IMR-90 (cell line): ENCODE measurements at regions not wholly inside any gene's neighbourhood (a gene's known extent, or its start where the extent isn't known, plus 50 kb on each side); places are given as distances from the start of the nearest gene placed in this dataset.
A peak's percentile ranks its signal among the peaks of the same experiment; 100 is the strongest.

Experiments used
- ATAC-seq: fragments of 200-7000 bp; cut with Tn5 transposase; 2 replicates; pipeline ENCODE4 v1.9.1; 2020; ENCODE audit warnings: low read depth, mild to moderate bottlenecking, moderate library complexity
- BruUV-seq: library from RNA; stranded (reverse); fragments of 400-500 nt; replicated peaks from 2 replicates; lab custom pipeline; 2021; lab: Mats Ljungman, UMichigan
- CTCF ChIA-PET: fragments of 300-600 bp; formaldehyde crosslinking; extraction: SDS; loops from one replicate; lab custom pipeline; 2021; ENCODE audit warnings: antibody characterized with exemption; lab: Yijun Ruan, JAX
- POLR2A ChIA-PET: fragments of 300-600 bp; sonication (Branson Sonifier 250); formaldehyde crosslinking; loops from one replicate; lab custom pipeline; 2022; ENCODE audit warnings: antibody characterized with exemption; ENCODE audit not compliant: unreplicated experiment; lab: Charles Lee
- DNase-seq: peaks from one replicate; pipeline ENCODE4 v3.0.0; 2013
- H2AFZ ChIP-seq: replicated peaks from 2 replicates; pipeline ENCODE3; 2013; ENCODE audit warnings: low read length, mild to moderate bottlenecking; ENCODE audit not compliant: poor library complexity
- H2AK5ac ChIP-seq: 2 replicates; pipeline ENCODE4 v1.6.1; 2013; ENCODE audit warnings: low read depth, low read length, inconsistent platforms
- H2AK9ac ChIP-seq: replicated peaks from 2 replicates; pipeline ENCODE3; 2013; ENCODE audit warnings: mild to moderate bottlenecking, low read depth, low read length, moderate library complexity; ENCODE audit not compliant: poor library complexity
- H2BK120ac ChIP-seq: 2 replicates; pipeline ENCODE4 v1.6.1; 2013; ENCODE audit warnings: low read depth, low read length, inconsistent platforms
- H2BK15ac ChIP-seq: 3 replicates; pipeline ENCODE4 v1.6.1; 2013; ENCODE audit warnings: low read depth, low read length, inconsistent platforms
- H2BK20ac ChIP-seq: 2 replicates; pipeline ENCODE4 v1.6.1; 2013; ENCODE audit warnings: low read depth, mild to moderate bottlenecking, inconsistent platforms, low read length, moderate library complexity
- H2BK5ac ChIP-seq: 2 replicates; pipeline ENCODE4 v1.6.1; 2013; ENCODE audit warnings: mild to moderate bottlenecking, low read depth, low read length, inconsistent platforms; ENCODE audit not compliant: poor library complexity, severe bottlenecking
- H3K14ac ChIP-seq: replicated peaks from 2 replicates; pipeline ENCODE4 v1.6.1; 2013; ENCODE audit warnings: low read depth, low read length, inconsistent platforms
- H3K18ac ChIP-seq: 2 replicates; pipeline ENCODE4 v1.6.1; 2013; ENCODE audit warnings: low read depth, low read length, control low read depth
- H3K23ac ChIP-seq: 2 replicates; pipeline ENCODE4 v1.6.1; 2013; ENCODE audit warnings: low read depth, low read length, inconsistent platforms
- H3K27ac ChIP-seq: 2 replicates; pipeline ENCODE4 v1.5.1; 2013; ENCODE audit warnings: mild to moderate bottlenecking, control low read depth, low read length; ENCODE audit not compliant: insufficient read depth
- H3K27me3 ChIP-seq: 2 replicates; pipeline ENCODE4 v1.6.1; 2013; ENCODE audit warnings: low read length; ENCODE audit not compliant: control insufficient read depth, insufficient read depth
- H3K36me3 ChIP-seq: 2 replicates; pipeline ENCODE4 v1.6.1; 2013; ENCODE audit warnings: low read length, mixed read lengths; ENCODE audit not compliant: control insufficient read depth, insufficient read depth
- H3K4ac ChIP-seq: 2 replicates; pipeline ENCODE4 v1.6.1; 2013; ENCODE audit warnings: low read depth, low read length, inconsistent platforms
- H3K4me1 ChIP-seq: 2 replicates; pipeline ENCODE4 v1.6.1; 2013; ENCODE audit warnings: low read length, mixed read lengths; ENCODE audit not compliant: control insufficient read depth, insufficient read depth
- H3K4me2 ChIP-seq: 2 replicates; pipeline ENCODE4 v1.6.1; 2013; ENCODE audit warnings: low read depth, mild to moderate bottlenecking, control low read depth, low read length, moderate library complexity
- H3K4me3 ChIP-seq: 2 replicates; pipeline ENCODE4 v1.5.1; 2013; ENCODE audit warnings: low read depth, mild to moderate bottlenecking, control low read depth, low read length, moderate library complexity; ENCODE audit not compliant: insufficient read depth
- H3K56ac ChIP-seq: 2 replicates; pipeline ENCODE4 v1.6.1; 2013; ENCODE audit warnings: low read length, inconsistent platforms; ENCODE audit not compliant: insufficient read depth; ENCODE audit errors: extremely low read depth
- H3K79me1 ChIP-seq, 2 experiments: 2 replicates each; pipeline ENCODE4 v1.6.1; 2013; ENCODE audit warnings: low read length in 2 of 2, inconsistent platforms in 1 of 2, low read depth in 1 of 2
- H3K9ac ChIP-seq: 2 replicates; pipeline ENCODE4 v1.6.1; 2013; ENCODE audit warnings: low read depth, low read length, control low read depth
- H3K9me1 ChIP-seq: 2 replicates; pipeline ENCODE4 v1.6.1; 2013; ENCODE audit warnings: low read length, inconsistent platforms; ENCODE audit not compliant: insufficient read depth
- H3K9me3 ChIP-seq: 2 replicates; pipeline ENCODE4 v1.6.1; 2013; ENCODE audit warnings: low read length; ENCODE audit not compliant: control insufficient read depth, insufficient read depth
- H4K20me1 ChIP-seq: 2 replicates; pipeline ENCODE4 v1.6.1; 2013; ENCODE audit warnings: low read length, inconsistent platforms; ENCODE audit not compliant: insufficient read depth
- H4K5ac ChIP-seq: 2 replicates; pipeline ENCODE4 v1.6.1; 2013; ENCODE audit warnings: mild to moderate bottlenecking, low read depth, low read length, control low read depth
- H4K8ac ChIP-seq, 2 experiments: 2 replicates each; pipeline ENCODE4 v1.6.1; 2013; ENCODE audit warnings: low read depth in 2 of 2, low read length in 2 of 2, control low read depth in 1 of 2, inconsistent platforms in 1 of 2
- H4K91ac ChIP-seq: 2 replicates; pipeline ENCODE4 v1.6.1; 2013; ENCODE audit warnings: low read depth, low read length, inconsistent platforms; ENCODE audit not compliant: insufficient read depth
- BHLHE40 ChIP-seq: fragments of 150-350 bp; IDR thresholded peaks from 2 replicates; pipeline ENCODE4 v1.6.1; 2016; ENCODE audit warnings: mild to moderate bottlenecking, low read depth, low read length
- CTCF ChIP-seq: conservative IDR thresholded peaks from 2 replicates; pipeline ENCODE4 v1.5.1; 2012; ENCODE audit warnings: mild to moderate bottlenecking, low read depth, low read length, improper control_type of control experiment
- MXI1 ChIP-seq: IDR thresholded peaks from 2 replicates; pipeline ENCODE4 v1.6.1; 2012; ENCODE audit warnings: low read depth, mild to moderate bottlenecking, low read length, moderate library complexity, borderline replicate concordance
- NFE2L2 ChIP-seq: fragments of 150-350 bp; IDR thresholded peaks from 2 replicates; pipeline ENCODE4 v1.6.1; 2016; ENCODE audit warnings: low read depth, mild to moderate bottlenecking, low read length
- RAD21 ChIP-seq: IDR thresholded peaks from 2 replicates; pipeline ENCODE4 v1.6.1; 2012; ENCODE audit warnings: low read length, improper control_type of control experiment
- RCOR1 ChIP-seq: IDR thresholded peaks from 2 replicates; pipeline ENCODE4 v1.6.1; 2012; ENCODE audit warnings: mild to moderate bottlenecking, low read length, improper control_type of control experiment; ENCODE audit not compliant: insufficient replicate concordance
- WGBS, 2 experiments: methylation state at CpG; one replicate each; pipeline versions ENCODE4 v1.1.5 to v1.1.7; 2013; ENCODE audit warnings: missing lambda C conversion rate in 2 of 2; ENCODE audit not compliant: insufficient read length in 1 of 2; ENCODE audit errors: extremely low coverage in 2 of 2; 5-methylcytosine and 5-hydroxymethylcytosine counted together
- dilution Hi-C: fragments of 300-500 bp; cut with HindIII; formaldehyde crosslinking; loops from one replicate; pipeline ENCODE4 v1.14.3; 2018; ENCODE audit warnings: low sequenced_read_pairs; ENCODE audit not compliant: unreplicated experiment
- in situ Hi-C: fragments of 300-500 bp; cut with MboI; formaldehyde crosslinking; loops from 3 replicates; pipeline ENCODE4 v1.14.3; 2019; ENCODE audit warnings: low sequenced_read_pairs, inconsistent platforms, mixed read lengths
- intact Hi-C: fragments of 100-400 bp; cut with micrococcal nuclease; formaldehyde crosslinking; loops from 2 replicates; pipeline ENCODE4 v1.10.0; 2022
- TF ChIP-seq, protein P1 (sequence below): fragments of 150-350 bp; IDR thresholded peaks from 2 replicates; pipeline ENCODE4 v1.6.1; 2017; ENCODE audit warnings: mild to moderate bottlenecking, antibody characterized with exemption, low read length, low read depth

DNA sequence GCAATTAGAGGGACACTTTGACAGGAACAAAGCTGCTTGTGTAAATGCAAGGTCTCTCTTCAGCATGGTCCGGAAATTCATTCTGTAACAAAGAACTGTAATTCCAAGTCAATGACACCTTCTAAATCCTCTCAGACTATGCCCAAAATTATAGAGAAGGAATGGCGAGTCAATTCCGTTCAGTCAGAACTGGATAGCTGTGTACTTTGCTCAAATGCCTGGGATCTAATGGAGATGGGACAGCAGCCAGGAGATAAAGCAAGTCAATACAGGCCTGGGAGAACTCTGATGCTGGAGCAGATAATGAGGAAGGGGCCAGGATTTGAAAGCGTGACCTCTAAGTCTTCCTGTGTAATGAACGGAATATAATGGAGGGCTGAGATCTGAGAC lies 96.4 kb upstream of the SPRY4 start:
- H3K23ac ChIP-seq, result no peak overlapping the region
- BruUV-seq, result no TSS peak
- peaks cover 0 to 4% of the 10 kb centered on the region in 2 experiments; a peak in 1 of 4 replicates for H3K79me1 ChIP-seq
- in situ Hi-C loops (no loop called here), intact Hi-C loops (no loop called here), dilution Hi-C loops (no loop called here)
- no peak overlapping the region for H2AK9ac ChIP-seq
- H3K36me3 ChIP-seq, result no peaks in the 10 kb centered on the region
- no peaks in the 10 kb centered on the region for H4K20me1 ChIP-seq
- peak overlapping the region; percentile 73; the same call in 1 of the 2 replicates for H3K14ac ChIP-seq
- no peak overlapping the region for H2BK5ac ChIP-seq
- H4K91ac ChIP-seq, result no peak overlapping the region
- CTCF ChIA-PET, result no interaction called here
- H2BK15ac ChIP-seq, result no peak overlapping the region; the same call in 2 of the 3 replicates
- H3K18ac ChIP-seq, result no peak overlapping the region
- no peak overlapping the region for H3K4ac ChIP-seq
- POLR2A ChIA-PET, result no interaction called here
- WGBS, 2 experiments, result 70% methylated on average over 2 of the region's 5 CpGs; no CpG with 5 or more reads in 1 of the 2 experiments
- no peaks in the 10 kb centered on the region for H3K27me3 ChIP-seq
- no peaks in the 10 kb centered on the region for H3K9me3 ChIP-seq
- H3K9me1 ChIP-seq, result 0 out of 2 replicates have a peak, but pooled peaks cover 3% of the 10 kb centered on the region
- H2BK20ac ChIP-seq, result no peak overlapping the region
- H3K4me2 ChIP-seq, result no peak overlapping the region
- TF ChIP-seq NFE2L2, result no peak
- no peak for TF ChIP-seq CTCF
- no peak for TF ChIP-seq MXI1
- TF ChIP-seq RCOR1, result no peak
- TF ChIP-seq RAD21, result no peak
- TF ChIP-seq, protein P1, sequence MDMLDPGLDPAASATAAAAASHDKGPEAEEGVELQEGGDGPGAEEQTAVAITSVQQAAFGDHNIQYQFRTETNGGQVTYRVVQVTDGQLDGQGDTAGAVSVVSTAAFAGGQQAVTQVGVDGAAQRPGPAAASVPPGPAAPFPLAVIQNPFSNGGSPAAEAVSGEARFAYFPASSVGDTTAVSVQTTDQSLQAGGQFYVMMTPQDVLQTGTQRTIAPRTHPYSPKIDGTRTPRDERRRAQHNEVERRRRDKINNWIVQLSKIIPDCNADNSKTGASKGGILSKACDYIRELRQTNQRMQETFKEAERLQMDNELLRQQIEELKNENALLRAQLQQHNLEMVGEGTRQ, result no peak
- TF ChIP-seq BHLHE40, result no peak
- no peak overlapping the region for H2BK120ac ChIP-seq
- peaks cover 7% of the 10 kb centered on the region for H3K4me1 ChIP-seq
- ATAC-seq, result no peak
- no peak overlapping the region for H3K27ac ChIP-seq
- no peak overlapping the region for H3K56ac ChIP-seq
- no peak overlapping the region for H3K4me3 ChIP-seq
- no peak overlapping the region for H4K5ac ChIP-seq
- H2AK5ac ChIP-seq, result peak overlapping the region; percentile 32; the same call in 1 of the 2 replicates
- H4K8ac ChIP-seq, result no peak overlapping the region
- no peak overlapping the region for H2AFZ ChIP-seq
- DNase-seq, result no peak
- no peak overlapping the region for H3K9ac ChIP-seq
